Lung (tissue), 11 donors: ENCODE measurements at regions not wholly inside any gene's neighbourhood (a gene's known extent, or its start where the extent isn't known, plus 50 kb on each side); places are given as distances from the start of the nearest gene placed in this dataset.

Experiments
- ATAC-seq: fragments of 200-7000 bp; cut with Tn5 transposase; one replicate; pipeline ENCODE4 v1.9.1; 2020; ENCODE audit warnings: moderate number of reproducible peaks; ENCODE audit not compliant: insufficient read depth, low FRiP score
- DNase-seq, 3 donors: peaks; one replicate each; pipeline ENCODE4 v3.0.0-alpha.2; 2013 to 2017
- H3K27ac ChIP-seq, 2 donors: one replicate each; pipeline ENCODE4 v1.5.1; 2013; ENCODE audit warnings: mild to moderate bottlenecking in 2 of 2, moderate library complexity in 2 of 2, control low read depth in 1 of 2, inconsistent platforms in 1 of 2, low read depth in 1 of 2, low read length in 1 of 2
- H3K27me3 ChIP-seq, 3 donors: one replicate each; pipeline ENCODE4 v1.5.1; 2013; ENCODE audit warnings: low read length in 2 of 3; ENCODE audit not compliant: control insufficient read depth in 3 of 3, insufficient read depth in 3 of 3
- H3K36me3 ChIP-seq, 4 donors: one replicate each; pipeline ENCODE4 v1.5.1; 2013; ENCODE audit warnings: low read length in 4 of 4, mild to moderate bottlenecking in 1 of 4, moderate library complexity in 1 of 4; ENCODE audit not compliant: control insufficient read depth in 4 of 4, insufficient read depth in 4 of 4
- H3K4me1 ChIP-seq, 5 donors: one replicate each; pipeline ENCODE4 v1.5.1; 2013; ENCODE audit warnings: low read length in 5 of 5, mild to moderate bottlenecking in 2 of 5, moderate library complexity in 1 of 5; ENCODE audit not compliant: control insufficient read depth in 5 of 5, insufficient read depth in 5 of 5
- H3K4me3 ChIP-seq: one replicate; pipeline ENCODE4 v1.5.1; 2013; ENCODE audit warnings: mild to moderate bottlenecking, control low read depth, moderate library complexity
- H3K9ac ChIP-seq, 2 donors: one replicate each; pipeline ENCODE4 v1.5.1; 2013; ENCODE audit warnings: low read length in 2 of 2, control low read depth in 1 of 2; ENCODE audit not compliant: insufficient read depth in 1 of 2
- H3K9me3 ChIP-seq, 4 donors: one replicate each; pipeline ENCODE4 v1.5.1; 2013; ENCODE audit warnings: low read length in 3 of 4, mild to moderate bottlenecking in 1 of 4, moderate library complexity in 1 of 4; ENCODE audit not compliant: control insufficient read depth in 4 of 4, insufficient read depth in 3 of 4
- CTCF ChIP-seq: IDR thresholded peaks from 2 replicates; pipeline ENCODE4 v1.5.1; 2012; ENCODE audit warnings: mild to moderate bottlenecking; ENCODE audit errors: control extremely low read depth, extremely low read depth
- WGBS, 2 donors: extraction: QIAGEN DNeasy Blood & Tissue Kit; methylation state at CpG; one replicate each; pipeline ENCODE4 v1.1.7; 2013; 5-methylcytosine and 5-hydroxymethylcytosine counted together
- donor health status: control.
- donor health status: control.
- donor health status: Bipolar disorder and iron deficiency.
- donor health status: healthy.
- donor health status: DM: yes; HTN: yes; CAD: no.

GRCh38 chr2:481388-481787, 193.5 kb upstream of the ALKAL2 start:
- peaks cover 0 to 4% (median 0%) of the 10 kb centered on the region in 5 donors for H3K4me1 ChIP-seq

GRCh38 chr2:479490-480176, 191.7 kb upstream of the ALKAL2 start:
- DNase-seq (peak in 1 of 3 donors; percentile 27), ATAC-seq (no peak)
- WGBS, 2 donors = 54 to 75% methylated on average over 13 of the region's 13 CpGs
- H3K9me3 ChIP-seq = peaks cover 0 to 3% (median 0%) of the 10 kb centered on the region in 4 donors
- peak overlapping the region in 1 of 2 donors; percentile 51 for H3K27ac ChIP-seq
- H3K4me3 ChIP-seq = no peak overlapping the region
- H3K9ac ChIP-seq = no peak overlapping the region
- no peaks in the 10 kb centered on the region for H3K27me3 ChIP-seq
- no peak for TF ChIP-seq CTCF
- peaks cover 0 to 4% (median 0%) of the 10 kb centered on the region in 5 donors for H3K4me1 ChIP-seq
- no peaks in the 10 kb centered on the region for H3K36me3 ChIP-seq

More at GRCh38 chr2:481388-481787, 193.5 kb upstream of the ALKAL2 start:
- Histone ChIP-seq H3K27ac (no peak overlapping the region), H3K27me3 (no peaks in the 10 kb centered on the region), H3K4me3 (no peak overlapping the region), H3K9me3 (peaks cover 0 to 3% (median 0%) of the 10 kb centered on the region in 4 donors), H3K9ac (no peak overlapping the region), H3K36me3 (no peaks in the 10 kb centered on the region)
- DNase-seq = no peak
- no peak for ATAC-seq
- no peak for TF ChIP-seq CTCF
- 88 to 91% methylated on average over 16 of the region's 16 CpGs for WGBS, 2 donors

GRCh38 chr2:479031-479430, 191.1 kb upstream of the ALKAL2 start:
- DNase-seq (no peak), ATAC-seq (no peak)
- no peaks in the 10 kb centered on the region for H3K27me3 ChIP-seq
- TF ChIP-seq CTCF = no peak
- peaks cover 0 to 4% (median 0%) of the 10 kb centered on the region in 5 donors for H3K4me1 ChIP-seq
- peak overlapping the region in 1 of 2 donors; percentile 51 for H3K27ac ChIP-seq
- H3K4me3 ChIP-seq = no peak overlapping the region
- WGBS, 2 donors = 63 to 72% methylated on average over 11 of the region's 11 CpGs
- no peaks in the 10 kb centered on the region for H3K36me3 ChIP-seq
- H3K9me3 ChIP-seq = peaks cover 0 to 3% (median 0%) of the 10 kb centered on the region in 4 donors
- H3K9ac ChIP-seq = no peak overlapping the region
